ENCODE measurements at regions not wholly inside any gene's neighbourhood (a gene's known extent, or its start where the extent isn't known, plus 50 kb on each side); places are given as distances from the start of the nearest gene placed in this dataset.

- TF ChIP-seq, protein P1, sequence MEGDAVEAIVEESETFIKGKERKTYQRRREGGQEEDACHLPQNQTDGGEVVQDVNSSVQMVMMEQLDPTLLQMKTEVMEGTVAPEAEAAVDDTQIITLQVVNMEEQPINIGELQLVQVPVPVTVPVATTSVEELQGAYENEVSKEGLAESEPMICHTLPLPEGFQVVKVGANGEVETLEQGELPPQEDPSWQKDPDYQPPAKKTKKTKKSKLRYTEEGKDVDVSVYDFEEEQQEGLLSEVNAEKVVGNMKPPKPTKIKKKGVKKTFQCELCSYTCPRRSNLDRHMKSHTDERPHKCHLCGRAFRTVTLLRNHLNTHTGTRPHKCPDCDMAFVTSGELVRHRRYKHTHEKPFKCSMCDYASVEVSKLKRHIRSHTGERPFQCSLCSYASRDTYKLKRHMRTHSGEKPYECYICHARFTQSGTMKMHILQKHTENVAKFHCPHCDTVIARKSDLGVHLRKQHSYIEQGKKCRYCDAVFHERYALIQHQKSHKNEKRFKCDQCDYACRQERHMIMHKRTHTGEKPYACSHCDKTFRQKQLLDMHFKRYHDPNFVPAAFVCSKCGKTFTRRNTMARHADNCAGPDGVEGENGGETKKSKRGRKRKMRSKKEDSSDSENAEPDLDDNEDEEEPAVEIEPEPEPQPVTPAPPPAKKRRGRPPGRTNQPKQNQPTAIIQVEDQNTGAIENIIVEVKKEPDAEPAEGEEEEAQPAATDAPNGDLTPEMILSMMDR (conservative IDR thresholded peaks at IDR 0.05; ENCODE audit: low read length), result no peak
- TF ChIP-seq EZH2phosphoT487 (IDR thresholded peaks at IDR 0.05; ENCODE audit: borderline replicate concordance, low read depth, low read length), result no peak
Observed at GRCh38 chr10:2837674-2838073, 229.7 kb upstream of the PFKP start.
